Activated naive CD4-positive, alpha-beta T cell treated with anti-CD3 and anti-CD28 coated beads for 36 hours (primary cell): ENCODE measurements at regions not wholly inside any gene's neighbourhood (a gene's known extent, or its start where the extent isn't known, plus 50 kb on each side); places are given as distances from the start of the nearest gene placed in this dataset.
A peak's percentile ranks its signal among the peaks of the same experiment; 100 is the strongest.
"Not testable (repeated sequence)": the region's sequence is repeated elsewhere in the genome, so short reads cannot be mapped to it uniquely, and the experiment has no call there.

Experiments used
- CTCF ChIA-PET: fragments of 350-600 bp; sonication (Branson Sonifier 250); formaldehyde crosslinking; loops from one replicate; lab custom pipeline; 2021; ENCODE audit warnings: antibody characterized with exemption; lab: Charles Lee
- DNase-seq: peaks from one replicate; pipeline ENCODE4 v3.0.0-alpha.2; 2020
- H3K27ac Mint-ChIP-seq: one replicate; pipeline ENCODE4 v1.8.0; 2021; ENCODE audit warnings: mild to moderate bottlenecking, mixed read lengths
- H3K27me3 Mint-ChIP-seq: one replicate; pipeline ENCODE4 v1.8.0; 2021; ENCODE audit warnings: low read depth, mixed read lengths
- H3K36me3 Mint-ChIP-seq: one replicate; pipeline ENCODE4 v1.8.0; 2021; ENCODE audit warnings: low read depth, mixed read lengths
- H3K4me1 Mint-ChIP-seq: one replicate; pipeline ENCODE4 v1.8.0; 2021; ENCODE audit warnings: low read depth, mixed read lengths
- H3K4me3 Mint-ChIP-seq: one replicate; pipeline ENCODE4 v1.8.0; 2021; ENCODE audit warnings: mild to moderate bottlenecking, moderate library complexity, mixed read lengths
- H3K9me3 Mint-ChIP-seq: one replicate; pipeline ENCODE4 v1.8.0; 2021; ENCODE audit warnings: mixed read lengths
- intact Hi-C: fragments of 100-400 bp; cut with micrococcal nuclease; formaldehyde crosslinking; loops from one replicate; pipeline ENCODE4 v1.15.1; 2023

DNA sequence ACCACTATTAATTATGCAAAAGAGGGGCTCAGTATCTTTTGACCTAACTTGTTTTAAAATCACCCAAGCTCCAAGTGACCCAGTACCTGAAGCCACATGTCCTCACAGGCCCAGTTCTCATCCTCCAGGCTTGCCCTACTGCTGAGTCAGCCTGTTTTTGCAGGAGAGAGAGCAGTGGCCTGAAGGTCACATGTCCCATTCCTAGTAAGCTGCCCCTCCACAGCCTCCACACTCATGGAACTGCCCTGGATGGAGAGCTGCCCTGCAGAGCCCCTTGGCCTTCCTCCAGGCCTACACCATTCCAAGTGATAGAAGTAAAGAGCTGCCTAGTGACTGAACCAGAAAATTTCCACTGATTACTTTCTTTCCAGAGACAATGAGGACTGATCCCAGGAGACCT, 139.8 kb upstream of the ST6GALNAC5 start:
- Mint-ChIP-seq H3K4me3 (no peak overlapping the region), H3K9me3 (no peaks in the 10 kb centered on the region), H3K4me1 (no peaks in the 10 kb centered on the region), H3K36me3 (no peaks in the 10 kb centered on the region), H3K27me3 (no peaks in the 10 kb centered on the region), H3K27ac (no peak overlapping the region)
- intact Hi-C loops: no loop called here
- CTCF ChIA-PET: interaction anchor here (0.7 kb wide), 1 partner anchor 33 kb away, joined by 3 read pairs; no protein-coding TSS in a partner anchor
- DNase-seq: no peak

- no peaks in the 10 kb centered on the region for H3K27me3 Mint-ChIP-seq
- no peaks in the 10 kb centered on the region for H3K36me3 Mint-ChIP-seq
- no peaks in the 10 kb centered on the region for H3K9me3 Mint-ChIP-seq
- no peak overlapping the region for H3K27ac Mint-ChIP-seq
- no peaks in the 10 kb centered on the region for H3K4me1 Mint-ChIP-seq
- no peak for DNase-seq
- CTCF ChIA-PET: no interaction called here
- no peak overlapping the region for H3K4me3 Mint-ChIP-seq
- intact Hi-C loops: no loop called here
These were observed 138.1 kb upstream of the ST6GALNAC5 start for GRCh38 chr1:76729142-76729541.

DNA sequence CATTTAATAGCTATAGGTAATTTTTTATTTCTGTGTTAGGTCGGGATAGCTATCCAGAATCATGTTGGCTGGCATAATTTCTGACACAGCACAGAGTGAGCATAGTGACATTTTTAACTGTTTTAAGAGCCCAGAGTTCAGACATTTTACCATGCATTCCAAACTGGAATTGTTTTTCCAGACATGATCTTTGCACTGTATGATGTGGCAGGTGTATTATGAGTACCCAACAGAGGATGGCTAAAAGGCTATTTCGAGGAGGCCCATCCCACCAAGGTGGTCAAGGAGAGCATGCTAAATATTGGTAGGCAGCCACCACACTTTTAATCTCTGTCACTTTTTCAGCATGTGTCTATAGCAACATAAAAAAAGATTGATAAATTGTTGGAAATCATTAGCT, 137.3 kb upstream of the ST6GALNAC5 start:
- Mint-ChIP-seq H3K4me3 (no peak overlapping the region), H3K36me3 (no peaks in the 10 kb centered on the region), H3K9me3 (no peaks in the 10 kb centered on the region), H3K27ac (no peak overlapping the region), H3K4me1 (no peaks in the 10 kb centered on the region), H3K27me3 (no peaks in the 10 kb centered on the region)
- intact Hi-C loops: no loop called here
- CTCF ChIA-PET: no interaction called here
- DNase-seq: no peak

DNA sequence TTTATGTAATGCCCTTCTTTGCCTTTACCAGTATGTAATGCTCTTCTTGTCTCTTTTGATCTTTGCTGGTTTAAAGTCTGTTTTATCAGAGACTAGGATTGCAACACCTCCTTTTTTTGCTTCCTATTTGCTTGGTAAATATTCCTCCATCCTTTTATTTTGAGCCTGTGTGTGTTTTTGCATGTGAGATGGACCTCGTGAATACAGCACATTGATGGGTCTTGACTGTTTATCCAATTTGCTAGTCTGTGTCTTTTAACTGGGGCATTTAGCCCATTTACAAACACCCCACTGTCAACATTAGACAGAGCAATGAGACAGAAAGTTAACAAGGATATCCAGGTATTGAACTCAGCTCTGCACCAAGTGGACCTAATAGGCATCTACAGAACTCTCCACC, 128.9 kb upstream of the ST6GALNAC5 start:
- H3K4me3 Mint-ChIP-seq, DNase-seq, H3K4me1 Mint-ChIP-seq, H3K9me3 Mint-ChIP-seq, H3K36me3 Mint-ChIP-seq, CTCF ChIA-PET, H3K27me3 Mint-ChIP-seq, H3K27ac Mint-ChIP-seq: not testable (repeated sequence)
- intact Hi-C loops: loop anchor here (2.0 kb wide), 1 partner anchor 254 kb away; no protein-coding TSS in a partner anchor

DNA sequence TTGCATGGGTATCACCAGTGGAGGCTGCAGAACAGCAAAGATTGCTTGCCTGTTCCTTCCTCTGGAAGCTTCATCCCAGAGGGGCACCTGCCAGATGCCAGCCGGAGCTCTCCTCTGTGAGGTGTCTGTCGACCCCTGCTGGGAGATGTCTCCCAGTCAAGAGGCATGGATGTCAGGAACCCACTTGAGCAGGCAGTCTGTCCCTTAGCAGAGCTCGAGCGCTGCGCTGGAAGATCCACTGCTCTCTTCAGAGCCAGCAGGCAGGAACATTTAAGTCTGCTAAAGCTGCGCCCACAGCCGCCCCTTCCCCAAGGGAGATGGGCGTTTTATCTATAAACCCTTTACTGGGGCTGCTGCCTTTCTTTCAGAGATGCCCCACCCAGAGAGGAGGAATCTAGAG, 126.3 kb upstream of the ST6GALNAC5 start:
- H3K4me3 Mint-ChIP-seq, H3K4me1 Mint-ChIP-seq, DNase-seq, H3K36me3 Mint-ChIP-seq, intact Hi-C loops, H3K27ac Mint-ChIP-seq, H3K27me3 Mint-ChIP-seq: not testable (repeated sequence)
- CTCF ChIA-PET: interaction anchor here (1.3 kb wide), 1 partner anchor 9 kb away, joined by 3 read pairs; no protein-coding TSS in a partner anchor
- H3K9me3 Mint-ChIP-seq: peaks cover 12% of the 10 kb centered on the region

- no peak overlapping the region for H3K27ac Mint-ChIP-seq
- H3K27me3 Mint-ChIP-seq: peaks cover 11% of the 10 kb centered on the region
- no peak overlapping the region for H3K4me3 Mint-ChIP-seq
- H3K36me3 Mint-ChIP-seq: no peaks in the 10 kb centered on the region
- intact Hi-C loops: no loop called here
- CTCF ChIA-PET: no interaction called here
- no peaks in the 10 kb centered on the region for H3K4me1 Mint-ChIP-seq
- no peak for DNase-seq
- H3K9me3 Mint-ChIP-seq: peaks cover 11% of the 10 kb centered on the region
These were observed 122.3 kb upstream of the ST6GALNAC5 start for GRCh38 chr1:76744989-76745388.

GRCh38 chr1:76746206-76746605, 121.1 kb upstream of the ST6GALNAC5 start:
- Mint-ChIP-seq H3K9me3 (peaks cover 11% of the 10 kb centered on the region), H3K4me1 (no peaks in the 10 kb centered on the region), H3K4me3 (no peak overlapping the region), H3K36me3 (no peaks in the 10 kb centered on the region), H3K27me3 (peaks cover 14% of the 10 kb centered on the region), H3K27ac (no peak overlapping the region)
- DNase-seq: no peak
- CTCF ChIA-PET: no interaction called here
- intact Hi-C loops: no loop called here

DNA sequence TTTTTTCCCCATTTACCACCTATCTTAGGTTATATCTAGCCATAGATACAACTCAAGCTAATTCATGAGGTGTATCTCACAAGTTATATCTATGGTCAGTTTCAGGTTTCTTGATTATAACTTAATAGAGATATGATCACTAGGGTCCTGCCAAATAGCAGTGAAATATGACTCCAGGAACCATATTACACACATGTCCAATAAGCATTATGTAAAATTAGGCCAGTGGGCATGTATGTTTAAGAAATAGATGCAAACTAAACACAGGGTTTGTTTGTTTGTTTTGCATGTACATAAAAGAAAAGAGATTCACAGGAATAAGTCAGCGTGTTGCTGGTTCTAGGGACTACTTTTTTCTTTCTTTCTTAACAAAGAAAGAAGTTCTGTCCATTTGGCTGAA, 112.5 kb upstream of the ST6GALNAC5 start:
- Mint-ChIP-seq H3K9me3 (no peaks in the 10 kb centered on the region), H3K36me3 (no peaks in the 10 kb centered on the region), H3K4me1 (no peaks in the 10 kb centered on the region), H3K4me3 (no peak overlapping the region), H3K27ac (no peak overlapping the region), H3K27me3 (peaks cover 5% of the 10 kb centered on the region)
- intact Hi-C loops: no loop called here
- no peak for DNase-seq
- CTCF ChIA-PET: no interaction called here

- no peaks in the 10 kb centered on the region for H3K4me1 Mint-ChIP-seq
- no peak overlapping the region for H3K4me3 Mint-ChIP-seq
- no peak overlapping the region for H3K27ac Mint-ChIP-seq
- intact Hi-C loops: no loop called here
- no peak for DNase-seq
- CTCF ChIA-PET: interaction anchor here (0.5 kb wide), 1 partner anchor 1126 kb away, joined by 4 read pairs; no protein-coding TSS in a partner anchor
- H3K36me3 Mint-ChIP-seq: no peaks in the 10 kb centered on the region
- no peaks in the 10 kb centered on the region for H3K9me3 Mint-ChIP-seq
- peaks cover 5% of the 10 kb centered on the region for H3K27me3 Mint-ChIP-seq
These were observed 108.0 kb upstream of the ST6GALNAC5 start for GRCh38 chr1:76759171-76759860.

GRCh38 chr1:76759950-76760349, 107.3 kb upstream of the ST6GALNAC5 start:
- H3K36me3 Mint-ChIP-seq: no peaks in the 10 kb centered on the region
- H3K4me1 Mint-ChIP-seq: no peaks in the 10 kb centered on the region
- no peaks in the 10 kb centered on the region for H3K9me3 Mint-ChIP-seq
- intact Hi-C loops: no loop called here
- H3K27ac Mint-ChIP-seq: no peak overlapping the region
- peak; percentile 31 for DNase-seq
- H3K27me3 Mint-ChIP-seq: peaks cover 2% of the 10 kb centered on the region
- H3K4me3 Mint-ChIP-seq: no peak overlapping the region
- CTCF ChIA-PET: no interaction called here

DNA sequence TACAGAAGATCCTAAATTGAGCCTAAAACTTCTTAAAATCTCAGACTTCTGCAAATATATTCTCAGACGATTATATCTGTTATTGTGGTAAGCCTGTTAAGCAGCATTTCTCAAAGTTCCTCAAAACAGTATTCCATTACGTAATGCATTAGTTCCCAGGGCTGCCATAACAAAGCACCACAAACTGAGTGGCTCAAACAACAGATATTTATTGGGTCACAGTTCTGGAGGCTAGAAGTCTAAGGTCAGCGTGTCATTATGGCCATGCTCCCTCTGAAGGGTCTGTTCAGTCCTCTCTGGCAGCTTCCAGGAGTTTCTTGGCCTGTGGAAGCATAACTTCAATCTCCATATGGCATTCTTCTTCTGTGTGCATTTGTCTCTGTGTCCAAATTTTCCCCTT, 103.5 kb upstream of the ST6GALNAC5 start:
- no peak for DNase-seq
- H3K4me3 Mint-ChIP-seq: no peak overlapping the region
- intact Hi-C loops: no loop called here
- peaks cover 9% of the 10 kb centered on the region for H3K27me3 Mint-ChIP-seq
- no peaks in the 10 kb centered on the region for H3K4me1 Mint-ChIP-seq
- H3K36me3 Mint-ChIP-seq: no peaks in the 10 kb centered on the region
- no peaks in the 10 kb centered on the region for H3K9me3 Mint-ChIP-seq
- CTCF ChIA-PET: no interaction called here
- no peak overlapping the region for H3K27ac Mint-ChIP-seq

GRCh38 chr1:76764638-76765454, 102.4 kb upstream of the ST6GALNAC5 start:
- DNase-seq: no peak
- no peak overlapping the region for H3K27ac Mint-ChIP-seq
- H3K9me3 Mint-ChIP-seq: no peaks in the 10 kb centered on the region
- CTCF ChIA-PET: no interaction called here
- no peak overlapping the region for H3K4me3 Mint-ChIP-seq
- intact Hi-C loops: no loop called here
- H3K36me3 Mint-ChIP-seq: no peaks in the 10 kb centered on the region
- peaks cover 12% of the 10 kb centered on the region for H3K27me3 Mint-ChIP-seq
- no peaks in the 10 kb centered on the region for H3K4me1 Mint-ChIP-seq

DNA sequence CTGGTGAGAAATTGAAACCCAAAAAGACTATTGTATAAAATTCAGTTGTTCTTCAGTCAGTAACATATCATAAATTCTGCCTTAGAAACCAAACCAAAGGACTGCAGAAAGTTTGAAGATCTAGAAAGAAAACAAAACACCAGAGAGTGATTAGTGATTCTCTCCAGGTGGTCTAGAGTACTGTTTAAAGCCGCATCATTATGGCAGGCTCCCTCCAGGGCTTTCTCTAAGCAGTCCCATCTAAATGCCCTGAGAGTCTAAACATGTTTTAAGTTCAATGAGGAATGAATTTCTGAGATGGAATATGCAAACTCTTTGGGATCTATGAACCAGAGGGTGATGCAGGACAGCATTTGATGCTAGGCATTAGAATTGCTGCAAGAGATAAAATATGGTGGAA, 100.9 kb upstream of the ST6GALNAC5 start:
- Mint-ChIP-seq H3K4me3 (no peak overlapping the region), H3K9me3 (no peaks in the 10 kb centered on the region), H3K4me1 (no peaks in the 10 kb centered on the region), H3K36me3 (no peaks in the 10 kb centered on the region), H3K27me3 (peaks cover 12% of the 10 kb centered on the region), H3K27ac (no peak overlapping the region)
- CTCF ChIA-PET: no interaction called here
- intact Hi-C loops: no loop called here
- DNase-seq: no peak
